ENCODE measurements at regions not wholly inside any gene's neighbourhood (a gene's known extent, or its start where the extent isn't known, plus 50 kb on each side); places are given as distances from the start of the nearest gene placed in this dataset.

- no peak for DNase-seq (ENCODE audit: low read depth, low spot score)
Measured at GRCh38 chr6:56407883-56408410, 160.6 kb upstream of the COL21A1 start.

GRCh38 chr6:56406276-56407269 is 159.2 kb upstream of the COL21A1 start:
- DNase-seq (ENCODE audit: low read depth, low spot score), result no peak

- DNase-seq (ENCODE audit: low read depth, low spot score), result no peak
Measured at GRCh38 chr6:56404599-56404998, 157.2 kb upstream of the COL21A1 start.

GRCh38 chr6:56403745-56404144 is 156.4 kb upstream of the COL21A1 start:
- no peak for DNase-seq (ENCODE audit: low read depth, low spot score)

- DNase-seq (ENCODE audit: low read depth, low spot score), result no peak
Measured at GRCh38 chr6:56401477-56402070, 154.2 kb upstream of the COL21A1 start.

- no peak for DNase-seq (ENCODE audit: low read depth, low spot score)
Measured at GRCh38 chr6:56400273-56400672, 152.9 kb upstream of the COL21A1 start.

GRCh38 chr6:56399672-56400263 is 152.4 kb upstream of the COL21A1 start:
- no peak for DNase-seq (ENCODE audit: low read depth, low spot score)

- DNase-seq (ENCODE audit: low read depth, low spot score), result no peak
Measured at GRCh38 chr6:56399250-56399671, 151.9 kb upstream of the COL21A1 start.

GRCh38 chr6:56396435-56396834 is 149.1 kb upstream of the COL21A1 start:
- DNase-seq (ENCODE audit: low read depth, low spot score), result no peak

- no peak for DNase-seq (ENCODE audit: low read depth, low spot score)
Measured at GRCh38 chr6:56393615-56394612, 146.5 kb upstream of the COL21A1 start.

- DNase-seq (ENCODE audit: low read depth, low spot score), result no peak
Measured at GRCh38 chr6:56388415-56388755, 141.0 kb upstream of the COL21A1 start.

- DNase-seq (ENCODE audit: low read depth, low spot score), result no peak
Measured at GRCh38 chr6:56387621-56388414, 140.4 kb upstream of the COL21A1 start.

- no peak for DNase-seq (ENCODE audit: low read depth, low spot score)
Measured at GRCh38 chr6:56386717-56387116, 139.3 kb upstream of the COL21A1 start.

- DNase-seq (ENCODE audit: low read depth, low spot score), result no peak
Measured at GRCh38 chr6:56385981-56386593, 138.7 kb upstream of the COL21A1 start.

- no peak for DNase-seq (ENCODE audit: low read depth, low spot score)
Measured at GRCh38 chr6:56383160-56383559, 135.8 kb upstream of the COL21A1 start.

- no peak for DNase-seq (ENCODE audit: low read depth, low spot score)
Measured at GRCh38 chr6:56382416-56382940, 135.1 kb upstream of the COL21A1 start.

- DNase-seq (ENCODE audit: low read depth, low spot score), result no peak
Measured at GRCh38 chr6:56381801-56382251, 134.4 kb upstream of the COL21A1 start.

GRCh38 chr6:56380476-56380875 is 133.1 kb upstream of the COL21A1 start:
- no peak for DNase-seq (ENCODE audit: low read depth, low spot score)

GRCh38 chr6:56378966-56379585 is 131.7 kb upstream of the COL21A1 start:
- DNase-seq (ENCODE audit: low read depth, low spot score), result no peak
